GM21529 (cell line): ENCODE measurements at regions not wholly inside any gene's neighbourhood (a gene's known extent, or its start where the extent isn't known, plus 50 kb on each side); places are given as distances from the start of the nearest gene placed in this dataset.
A peak's percentile ranks its signal among the peaks of the same experiment; 100 is the strongest.

Experiments
- ATAC-seq: cut with Tn5 transposase; IDR thresholded peaks from one replicate; pipeline ENCODE4 v1.9.1; 2021; ENCODE audit not compliant: unreplicated experiment

GRCh38 chr16:79271583-79271982 is 329.0 kb downstream of the MAF start:
- no peak for ATAC-seq

DNA sequence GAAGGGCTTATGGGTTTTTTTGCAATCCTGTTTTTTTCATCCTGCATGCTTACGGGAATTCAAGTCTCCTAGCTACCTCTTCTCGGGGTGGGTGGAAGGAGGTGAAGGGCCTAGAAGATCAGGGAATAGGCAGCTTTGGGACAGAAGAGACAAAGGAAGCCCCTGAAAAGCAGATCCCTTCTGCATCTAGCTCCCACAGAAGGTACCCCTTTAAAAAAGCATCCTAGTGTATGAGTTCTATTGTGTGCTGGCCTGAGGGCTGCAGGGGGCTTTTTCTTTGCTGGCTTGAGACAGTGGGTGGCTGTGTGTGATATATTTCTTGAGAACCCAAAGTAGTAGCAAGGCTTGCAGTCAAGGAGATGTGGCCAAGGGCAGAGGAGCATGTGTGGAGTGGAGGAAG is 330.5 kb downstream of the MAF start:
- ATAC-seq, result no peak

GRCh38 chr16:79269211-79269863 is 331.2 kb downstream of the MAF start:
- ATAC-seq, result peak; percentile 96

- no peak for ATAC-seq
Measured at GRCh38 chr16:79267781-79268180, 332.8 kb downstream of the MAF start.

DNA sequence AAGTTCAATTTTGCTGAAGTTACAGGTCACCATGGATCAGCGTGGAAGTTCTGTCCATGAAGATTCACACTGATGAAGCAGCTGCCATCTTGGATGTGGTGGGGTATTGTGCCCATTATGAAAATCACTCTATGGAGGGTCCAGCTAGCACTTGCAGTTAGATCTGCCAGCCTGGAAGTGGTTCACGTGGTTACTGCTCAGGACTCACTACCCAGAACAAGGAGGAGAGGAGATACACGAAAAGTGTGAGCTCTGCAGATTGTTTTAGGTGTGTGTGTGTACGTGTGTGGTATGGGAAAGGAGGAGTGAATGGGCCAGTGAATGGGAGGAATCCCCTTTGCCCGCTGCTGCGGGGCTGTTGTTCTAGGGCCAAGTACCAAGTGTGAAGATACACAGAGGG is 333.4 kb downstream of the MAF start:
- ATAC-seq, result no peak

- ATAC-seq, result no peak
Measured at GRCh38 chr16:79265701-79266100, 334.8 kb downstream of the MAF start.

GRCh38 chr16:79265196-79265595 is 335.3 kb downstream of the MAF start:
- no peak for ATAC-seq

DNA sequence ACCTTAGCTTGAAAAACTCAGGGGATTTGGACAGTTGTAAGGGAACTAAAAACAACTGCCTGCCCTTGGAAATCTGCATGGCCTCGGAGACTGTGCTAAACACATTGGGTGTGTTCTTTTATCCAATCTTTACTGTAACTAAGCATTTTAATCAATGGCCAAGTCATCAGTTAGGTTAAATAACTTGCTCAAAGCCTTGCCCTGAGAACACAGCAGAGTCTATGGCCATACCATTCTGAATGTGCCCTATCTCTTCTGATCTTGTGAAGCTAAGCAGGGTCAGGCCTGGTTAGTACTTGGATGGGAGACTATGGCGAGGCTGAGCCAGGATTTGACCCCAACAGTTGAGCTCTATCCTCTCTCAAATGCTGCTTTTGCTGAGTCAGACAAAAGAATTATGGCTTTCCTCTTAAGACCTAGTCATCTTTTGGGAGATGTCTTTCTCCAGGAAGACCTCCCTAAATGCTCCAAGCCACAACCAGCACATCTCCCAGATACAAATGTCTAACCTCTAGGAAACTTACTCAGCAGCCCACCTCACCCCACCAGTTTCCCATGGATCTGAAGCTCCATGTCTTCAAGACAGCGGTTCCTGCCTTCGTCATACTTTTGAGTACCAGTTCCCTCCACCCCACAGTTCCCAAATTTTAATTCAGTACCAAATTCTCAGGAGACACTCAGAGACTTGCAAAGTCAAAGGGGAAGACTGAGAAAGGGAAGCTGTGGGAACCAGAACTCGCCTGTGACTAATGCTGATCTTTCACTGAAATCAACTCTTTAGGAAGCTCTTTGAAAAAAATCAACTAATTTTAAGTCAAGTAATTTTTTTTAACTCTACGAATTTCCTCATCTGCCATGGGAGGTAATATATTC is 336.1 kb downstream of the MAF start:
- no peak for ATAC-seq

GRCh38 chr16:79263425-79263824 is 337.1 kb downstream of the MAF start:
- ATAC-seq, result no peak
